ENCODE measurements at regions not wholly inside any gene's neighbourhood (a gene's known extent, or its start where the extent isn't known, plus 50 kb on each side); places are given as distances from the start of the nearest gene placed in this dataset.

GRCh38 chr9:1200847-1201251 is 150.7 kb downstream of the DMRT2 start:
- H3K36me3 ChIP-seq (ENCODE audit: control insufficient read depth, insufficient read depth, low read length), result no peaks in the 10 kb centered on the region
- H3K4me1 ChIP-seq (ENCODE audit: control insufficient read depth, insufficient read depth, low read length, poor library complexity, severe bottlenecking), result no peaks in the 10 kb centered on the region
- no peaks in the 10 kb centered on the region for H3K9me3 ChIP-seq (ENCODE audit: control insufficient read depth, low read length)
- H3K27ac ChIP-seq (ENCODE audit: low read depth, low read length, severe bottlenecking), result no peak overlapping the region
- H3K4me3 ChIP-seq (ENCODE audit: extremely low read depth, insufficient read depth, low read length, poor library complexity, severe bottlenecking), result no peak overlapping the region
- 59% methylated on average over 2 to 3 of the region's 3 CpGs for WGBS, 2 experiments (ENCODE audit: insufficient coverage in 2 of 2)

GRCh38 chr9:1201262-1201661 is 151.1 kb downstream of the DMRT2 start:
- H3K36me3 ChIP-seq (ENCODE audit: control insufficient read depth, insufficient read depth, low read length), result no peaks in the 10 kb centered on the region
- WGBS, 2 experiments (ENCODE audit: insufficient coverage in 2 of 2), result 100% methylated on average over 1 of the region's 2 CpGs; no CpG with 5 or more reads in 1 of the 2 experiments
- H3K27ac ChIP-seq (ENCODE audit: low read depth, low read length, severe bottlenecking), result no peak overlapping the region
- H3K4me3 ChIP-seq (ENCODE audit: extremely low read depth, insufficient read depth, low read length, poor library complexity, severe bottlenecking), result no peak overlapping the region
- H3K9me3 ChIP-seq (ENCODE audit: control insufficient read depth, low read length), result no peaks in the 10 kb centered on the region
- no peaks in the 10 kb centered on the region for H3K4me1 ChIP-seq (ENCODE audit: control insufficient read depth, insufficient read depth, low read length, poor library complexity, severe bottlenecking)

GRCh38 chr9:1201901-1202300 is 151.7 kb downstream of the DMRT2 start:
- WGBS, 2 experiments (ENCODE audit: insufficient coverage in 2 of 2), result 77 to 80% methylated on average over 6 of the region's 8 CpGs
- H3K27ac ChIP-seq (ENCODE audit: low read depth, low read length, severe bottlenecking), result no peak overlapping the region
- H3K4me1 ChIP-seq (ENCODE audit: control insufficient read depth, insufficient read depth, low read length, poor library complexity, severe bottlenecking), result no peaks in the 10 kb centered on the region
- H3K36me3 ChIP-seq (ENCODE audit: control insufficient read depth, insufficient read depth, low read length), result no peaks in the 10 kb centered on the region
- H3K9me3 ChIP-seq (ENCODE audit: control insufficient read depth, low read length), result no peaks in the 10 kb centered on the region
- H3K4me3 ChIP-seq (ENCODE audit: extremely low read depth, insufficient read depth, low read length, poor library complexity, severe bottlenecking), result no peak overlapping the region

GRCh38 chr9:1202512-1203280 is 152.5 kb downstream of the DMRT2 start:
- no peak overlapping the region for H3K4me3 ChIP-seq (ENCODE audit: extremely low read depth, insufficient read depth, low read length, poor library complexity, severe bottlenecking)
- no peaks in the 10 kb centered on the region for H3K9me3 ChIP-seq (ENCODE audit: control insufficient read depth, low read length)
- peaks cover under 1% of the 10 kb centered on the region for H3K4me1 ChIP-seq (ENCODE audit: control insufficient read depth, insufficient read depth, low read length, poor library complexity, severe bottlenecking)
- H3K36me3 ChIP-seq (ENCODE audit: control insufficient read depth, insufficient read depth, low read length), result no peaks in the 10 kb centered on the region
- H3K27ac ChIP-seq (ENCODE audit: low read depth, low read length, severe bottlenecking), result no peak overlapping the region
- 90% methylated on average over 2 of the region's 3 CpGs; no CpG with 5 or more reads in 1 of the 2 experiments for WGBS, 2 experiments (ENCODE audit: insufficient coverage in 2 of 2)

- Histone ChIP-seq H3K4me1 (ENCODE audit: control insufficient read depth, insufficient read depth, low read length, poor library complexity, severe bottlenecking) (peaks cover 8% of the 10 kb centered on the region), H3K9me3 (ENCODE audit: control insufficient read depth, low read length) (no peaks in the 10 kb centered on the region), H3K27ac (ENCODE audit: low read depth, low read length, severe bottlenecking) (no peak overlapping the region), H3K36me3 (ENCODE audit: control insufficient read depth, insufficient read depth, low read length) (no peaks in the 10 kb centered on the region), H3K4me3 (ENCODE audit: extremely low read depth, insufficient read depth, low read length, poor library complexity, severe bottlenecking) (no peak overlapping the region)
- WGBS, 2 experiments (ENCODE audit: insufficient coverage in 2 of 2), result no CpG with 5 or more reads among the region's 3 CpGs
Observed at GRCh38 chr9:1207686-1208085, 157.5 kb downstream of the DMRT2 start.

- H3K27ac ChIP-seq (ENCODE audit: low read depth, low read length, severe bottlenecking), result no peak overlapping the region
- no peaks in the 10 kb centered on the region for H3K36me3 ChIP-seq (ENCODE audit: control insufficient read depth, insufficient read depth, low read length)
- H3K4me3 ChIP-seq (ENCODE audit: extremely low read depth, insufficient read depth, low read length, poor library complexity, severe bottlenecking), result no peak overlapping the region
- 78 to 90% methylated on average over 2 of the region's 2 CpGs for WGBS, 2 experiments (ENCODE audit: insufficient coverage in 2 of 2)
- H3K9me3 ChIP-seq (ENCODE audit: control insufficient read depth, low read length), result no peaks in the 10 kb centered on the region
- H3K4me1 ChIP-seq (ENCODE audit: control insufficient read depth, insufficient read depth, low read length, poor library complexity, severe bottlenecking), result peaks cover 8% of the 10 kb centered on the region
Observed at GRCh38 chr9:1208157-1208556, 158.0 kb downstream of the DMRT2 start.

GRCh38 chr9:1210954-1211353 is 160.8 kb downstream of the DMRT2 start:
- no peaks in the 10 kb centered on the region for H3K9me3 ChIP-seq (ENCODE audit: control insufficient read depth, low read length)
- peaks cover 8% of the 10 kb centered on the region for H3K4me1 ChIP-seq (ENCODE audit: control insufficient read depth, insufficient read depth, low read length, poor library complexity, severe bottlenecking)
- WGBS, 2 experiments (ENCODE audit: insufficient coverage in 2 of 2), result 88 to 94% methylated on average over 2 to 3 of the region's 3 CpGs
- no peak overlapping the region for H3K27ac ChIP-seq (ENCODE audit: low read depth, low read length, severe bottlenecking)
- no peaks in the 10 kb centered on the region for H3K36me3 ChIP-seq (ENCODE audit: control insufficient read depth, insufficient read depth, low read length)
- H3K4me3 ChIP-seq (ENCODE audit: extremely low read depth, insufficient read depth, low read length, poor library complexity, severe bottlenecking), result no peak overlapping the region

- WGBS, 2 experiments (ENCODE audit: insufficient coverage in 2 of 2), result 100% methylated on average over 1 of the region's 2 CpGs; no CpG with 5 or more reads in 1 of the 2 experiments
- no peaks in the 10 kb centered on the region for H3K36me3 ChIP-seq (ENCODE audit: control insufficient read depth, insufficient read depth, low read length)
- H3K9me3 ChIP-seq (ENCODE audit: control insufficient read depth, low read length), result no peaks in the 10 kb centered on the region
- H3K4me1 ChIP-seq (ENCODE audit: control insufficient read depth, insufficient read depth, low read length, poor library complexity, severe bottlenecking), result peaks cover 6% of the 10 kb centered on the region
- no peak overlapping the region for H3K27ac ChIP-seq (ENCODE audit: low read depth, low read length, severe bottlenecking)
- no peak overlapping the region for H3K4me3 ChIP-seq (ENCODE audit: extremely low read depth, insufficient read depth, low read length, poor library complexity, severe bottlenecking)
Observed at GRCh38 chr9:1216532-1216931, 166.4 kb downstream of the DMRT2 start.

GRCh38 chr9:1217076-1217475 is 166.9 kb downstream of the DMRT2 start:
- Histone ChIP-seq H3K36me3 (ENCODE audit: control insufficient read depth, insufficient read depth, low read length) (no peaks in the 10 kb centered on the region), H3K4me1 (ENCODE audit: control insufficient read depth, insufficient read depth, low read length, poor library complexity, severe bottlenecking) (peaks cover 6% of the 10 kb centered on the region), H3K9me3 (ENCODE audit: control insufficient read depth, low read length) (no peaks in the 10 kb centered on the region), H3K27ac (ENCODE audit: low read depth, low read length, severe bottlenecking) (no peak overlapping the region), H3K4me3 (ENCODE audit: extremely low read depth, insufficient read depth, low read length, poor library complexity, severe bottlenecking) (no peak overlapping the region)
- WGBS, 2 experiments (ENCODE audit: insufficient coverage in 2 of 2), result 88 to 90% methylated on average over 3 to 4 of the region's 5 CpGs

- 40 to 82% methylated on average over 1 of the region's 2 CpGs for WGBS, 2 experiments (ENCODE audit: insufficient coverage in 2 of 2)
Observed at GRCh38 chr9:1219284-1219683, 169.1 kb downstream of the DMRT2 start.

GRCh38 chr9:1221298-1221697 is 171.1 kb downstream of the DMRT2 start:
- H3K9me3 ChIP-seq (ENCODE audit: control insufficient read depth, low read length), result no peaks in the 10 kb centered on the region
- H3K36me3 ChIP-seq (ENCODE audit: control insufficient read depth, insufficient read depth, low read length), result no peaks in the 10 kb centered on the region
- no peak overlapping the region for H3K4me3 ChIP-seq (ENCODE audit: extremely low read depth, insufficient read depth, low read length, poor library complexity, severe bottlenecking)
- H3K27ac ChIP-seq (ENCODE audit: low read depth, low read length, severe bottlenecking), result no peak overlapping the region
- H3K4me1 ChIP-seq (ENCODE audit: control insufficient read depth, insufficient read depth, low read length, poor library complexity, severe bottlenecking), result peaks cover 6% of the 10 kb centered on the region
- 87 to 93% methylated on average over 3 to 4 of the region's 7 CpGs for WGBS, 2 experiments (ENCODE audit: insufficient coverage in 2 of 2)

More at GRCh38 chr9:1219284-1219683, 169.1 kb downstream of the DMRT2 start:
- Histone ChIP-seq H3K27ac (ENCODE audit: low read depth, low read length, severe bottlenecking) (no peak overlapping the region), H3K9me3 (ENCODE audit: control insufficient read depth, low read length) (no peaks in the 10 kb centered on the region), H3K36me3 (ENCODE audit: control insufficient read depth, insufficient read depth, low read length) (no peaks in the 10 kb centered on the region), H3K4me1 (ENCODE audit: control insufficient read depth, insufficient read depth, low read length, poor library complexity, severe bottlenecking) (peaks cover 6% of the 10 kb centered on the region), H3K4me3 (ENCODE audit: extremely low read depth, insufficient read depth, low read length, poor library complexity, severe bottlenecking) (no peak overlapping the region)

Measured in mesodermal cell (in vitro differentiated cells).